Activated CD8-positive, alpha-beta memory T cell treated with anti-CD3 and anti-CD28 coated beads, Interleukin-2, amount 50 U/mL, for 4 hours (primary cell): ENCODE measurements at regions not wholly inside any gene's neighbourhood (a gene's known extent, or its start where the extent isn't known, plus 50 kb on each side); places are given as distances from the start of the nearest gene placed in this dataset.

ENCODE experiments used
- DNase-seq: peaks from one replicate; pipeline ENCODE4 v3.0.0-alpha.2; 2020

- DNase-seq: no peak
Measured at GRCh38 chr1:30325085-30325935, 398.1 kb downstream of the MATN1 start.

- no peak for DNase-seq
Measured at GRCh38 chr1:30324251-30325084, 398.9 kb downstream of the MATN1 start.

- DNase-seq: no peak
Measured at GRCh38 chr1:30323841-30324240, 399.5 kb downstream of the MATN1 start.

GRCh38 chr1:30323352-30323751 is 400.0 kb downstream of the MATN1 start:
- no peak for DNase-seq

GRCh38 chr1:30322859-30323257 is 400.5 kb downstream of the MATN1 start:
- no peak for DNase-seq

- no peak for DNase-seq
Measured at GRCh38 chr1:30321996-30322858, 401.2 kb downstream of the MATN1 start.

GRCh38 chr1:30321246-30321910 is 402.0 kb downstream of the MATN1 start:
- no peak for DNase-seq

GRCh38 chr1:30320581-30320890 is 402.8 kb downstream of the MATN1 start:
- DNase-seq: no peak

GRCh38 chr1:30319765-30320580 is 403.4 kb downstream of the MATN1 start:
- no peak for DNase-seq

- DNase-seq: no peak
Measured at GRCh38 chr1:30318864-30319718, 404.3 kb downstream of the MATN1 start.

GRCh38 chr1:30318413-30318812 is 405.0 kb downstream of the MATN1 start:
- no peak for DNase-seq

- DNase-seq: no peak
Measured at GRCh38 chr1:30317921-30318320, 405.5 kb downstream of the MATN1 start.

- DNase-seq: no peak
Measured at GRCh38 chr1:30316056-30316455, 407.3 kb downstream of the MATN1 start.

GRCh38 chr1:30315185-30315960 is 408.0 kb downstream of the MATN1 start:
- no peak for DNase-seq

- no peak for DNase-seq
Measured at GRCh38 chr1:30314591-30314990, 408.8 kb downstream of the MATN1 start.

- no peak for DNase-seq
Measured at GRCh38 chr1:30313584-30313983, 409.8 kb downstream of the MATN1 start.

- DNase-seq: no peak
Measured at GRCh38 chr1:30313176-30313575, 410.2 kb downstream of the MATN1 start.

- DNase-seq: no peak
Measured at GRCh38 chr1:30312226-30312625, 411.2 kb downstream of the MATN1 start.

- DNase-seq: no peak
Measured at GRCh38 chr1:30311749-30312148, 411.6 kb downstream of the MATN1 start.
